PC-9 (cell line): ENCODE measurements at regions not wholly inside any gene's neighbourhood (a gene's known extent, or its start where the extent isn't known, plus 50 kb on each side); places are given as distances from the start of the nearest gene placed in this dataset.

ENCODE experiments used
- BruUV-seq: library from RNA; stranded (reverse); fragments of 400-500 nt; replicated peaks from 2 replicates; lab custom pipeline; 2021; lab: Mats Ljungman, UMichigan
- CTCF ChIA-PET: fragments of 300-600 bp; sonication (Branson Sonifier 250); formaldehyde crosslinking; loops from one replicate; lab custom pipeline; 2022; ENCODE audit warnings: antibody characterized with exemption; lab: Charles Lee
- POLR2A ChIA-PET: fragments of 300-600 bp; sonication (Branson Sonifier 250); formaldehyde crosslinking; loops from one replicate; lab custom pipeline; 2022; ENCODE audit warnings: antibody characterized with exemption; ENCODE audit not compliant: unreplicated experiment; lab: Charles Lee
- DNase-seq, 2 experiments: peaks; one replicate each; pipeline versions ENCODE4 v3.0.0 to v3.0.0-alpha.2; 2015 to 2022; ENCODE audit warnings: mixed read lengths in 1 of 2
- H2AFZ ChIP-seq: fragments of 200-600 bp; sonication (generic); 2 replicates; pipeline ENCODE4 v1.8.1; 2017; ENCODE audit warnings: antibody characterized with exemption
- H3F3A ChIP-seq: fragments of 200-600 bp; sonication (generic); 2 replicates; pipeline ENCODE4 v1.8.1; 2017; ENCODE audit warnings: antibody characterized with exemption, mild to moderate bottlenecking, low read depth; ENCODE audit not compliant: insufficient read depth
- H3K27ac ChIP-seq: fragments of 200-600 bp; sonication (generic); 2 replicates; pipeline ENCODE4 v1.6.1; 2016; ENCODE audit warnings: mixed run types
- H3K27me3 ChIP-seq: fragments of 200-600 bp; sonication (generic); 2 replicates; pipeline ENCODE4 v1.6.1; 2016; ENCODE audit warnings: low read depth, mixed run types; ENCODE audit not compliant: insufficient read depth
- H3K36me3 ChIP-seq: fragments of 200-600 bp; sonication (generic); 2 replicates; pipeline ENCODE4 v1.6.1; 2016; ENCODE audit warnings: low read depth, mixed run types
- H3K4me1 ChIP-seq: fragments of 200-600 bp; sonication (generic); replicated peaks from 2 replicates; pipeline ENCODE4 v1.6.1; 2016; ENCODE audit warnings: mixed run types; ENCODE audit not compliant: insufficient read depth
- H3K4me2 ChIP-seq: fragments of 200-600 bp; sonication (generic); 2 replicates; pipeline ENCODE4 v1.6.1; 2017; ENCODE audit warnings: mixed run types
- H3K4me3 ChIP-seq: fragments of 200-600 bp; sonication (generic); 2 replicates; pipeline ENCODE4 v1.6.1; 2016; ENCODE audit warnings: mixed run types
- H3K79me2 ChIP-seq: fragments of 200-600 bp; sonication (generic); 2 replicates; pipeline ENCODE4 v1.6.1; 2017; ENCODE audit warnings: low read depth, mixed run types
- H3K9me2 ChIP-seq: fragments of 200-600 bp; sonication (generic); 2 replicates; pipeline ENCODE4 v1.8.1; 2017; ENCODE audit warnings: mild to moderate bottlenecking; ENCODE audit not compliant: insufficient read depth
- H3K9me3 ChIP-seq: fragments of 200-600 bp; sonication (generic); 2 replicates; pipeline ENCODE4 v1.8.1; 2016; ENCODE audit warnings: low read depth; ENCODE audit not compliant: insufficient read depth
- H4K20me1 ChIP-seq: fragments of 200-600 bp; sonication (generic); 2 replicates; pipeline ENCODE4 v1.8.1; 2017; ENCODE audit not compliant: insufficient read depth
- EZH2 ChIP-seq: fragments of 200-600 bp; sonication (generic); IDR thresholded peaks from 2 replicates; pipeline ENCODE4 v1.8.0; 2017; ENCODE audit warnings: antibody characterized with exemption, low read depth
- intact Hi-C: fragments of 100-400 bp; cut with micrococcal nuclease; formaldehyde crosslinking; loops from one replicate; pipeline ENCODE4 v1.10.0; 2022; ENCODE audit not compliant: unreplicated experiment
- TF ChIP-seq, protein P1 (sequence below): fragments of 200-600 bp; sonication (generic); conservative IDR thresholded peaks from 2 replicates; pipeline ENCODE4 v1.6.1; 2017; ENCODE audit warnings: mixed run types, antibody characterized with exemption, mild to moderate bottlenecking, moderate library complexity

DNA sequence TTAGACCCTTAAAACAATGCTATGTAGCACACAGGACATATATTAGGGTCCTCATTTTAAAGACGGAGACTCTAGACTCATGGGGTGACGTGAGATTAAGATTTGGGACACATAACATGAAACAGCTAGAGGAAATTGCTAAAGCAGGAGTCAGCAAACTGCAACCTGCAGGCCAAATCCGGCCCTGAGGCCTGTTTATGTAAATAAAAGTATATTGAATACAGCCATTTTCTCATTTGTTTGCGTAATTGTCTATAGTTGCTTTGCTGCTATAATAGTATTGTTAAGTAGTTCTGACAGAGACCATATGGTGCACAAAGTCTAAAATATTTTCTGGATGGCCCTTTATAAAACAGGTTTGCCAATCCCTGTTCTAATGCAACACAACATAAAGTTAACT lies 115.5 kb downstream of the TMCO5A start:
- Histone ChIP-seq H3K36me3 (no peaks in the 10 kb centered on the region), H3K9me2 (no peaks in the 10 kb centered on the region), H3K79me2 (no peaks in the 10 kb centered on the region), H3K27me3 (no peaks in the 10 kb centered on the region), H3K9me3 (no peaks in the 10 kb centered on the region), H4K20me1 (no peaks in the 10 kb centered on the region), H3K4me1 (peaks cover 11% of the 10 kb centered on the region), H3F3A (no peaks in the 10 kb centered on the region), H3K4me2 (no peak overlapping the region), H2AFZ (no peak overlapping the region), H3K4me3 (no peak overlapping the region), H3K27ac (no peak overlapping the region)
- TF ChIP-seq, protein P1, sequence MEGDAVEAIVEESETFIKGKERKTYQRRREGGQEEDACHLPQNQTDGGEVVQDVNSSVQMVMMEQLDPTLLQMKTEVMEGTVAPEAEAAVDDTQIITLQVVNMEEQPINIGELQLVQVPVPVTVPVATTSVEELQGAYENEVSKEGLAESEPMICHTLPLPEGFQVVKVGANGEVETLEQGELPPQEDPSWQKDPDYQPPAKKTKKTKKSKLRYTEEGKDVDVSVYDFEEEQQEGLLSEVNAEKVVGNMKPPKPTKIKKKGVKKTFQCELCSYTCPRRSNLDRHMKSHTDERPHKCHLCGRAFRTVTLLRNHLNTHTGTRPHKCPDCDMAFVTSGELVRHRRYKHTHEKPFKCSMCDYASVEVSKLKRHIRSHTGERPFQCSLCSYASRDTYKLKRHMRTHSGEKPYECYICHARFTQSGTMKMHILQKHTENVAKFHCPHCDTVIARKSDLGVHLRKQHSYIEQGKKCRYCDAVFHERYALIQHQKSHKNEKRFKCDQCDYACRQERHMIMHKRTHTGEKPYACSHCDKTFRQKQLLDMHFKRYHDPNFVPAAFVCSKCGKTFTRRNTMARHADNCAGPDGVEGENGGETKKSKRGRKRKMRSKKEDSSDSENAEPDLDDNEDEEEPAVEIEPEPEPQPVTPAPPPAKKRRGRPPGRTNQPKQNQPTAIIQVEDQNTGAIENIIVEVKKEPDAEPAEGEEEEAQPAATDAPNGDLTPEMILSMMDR, result no peak
- no peak for TF ChIP-seq EZH2
- CTCF ChIA-PET, result no interaction called here
- no peak for DNase-seq
- BruUV-seq, result no TSS peak
- intact Hi-C loops, result no loop called here
- POLR2A ChIA-PET, result no interaction called here

DNA sequence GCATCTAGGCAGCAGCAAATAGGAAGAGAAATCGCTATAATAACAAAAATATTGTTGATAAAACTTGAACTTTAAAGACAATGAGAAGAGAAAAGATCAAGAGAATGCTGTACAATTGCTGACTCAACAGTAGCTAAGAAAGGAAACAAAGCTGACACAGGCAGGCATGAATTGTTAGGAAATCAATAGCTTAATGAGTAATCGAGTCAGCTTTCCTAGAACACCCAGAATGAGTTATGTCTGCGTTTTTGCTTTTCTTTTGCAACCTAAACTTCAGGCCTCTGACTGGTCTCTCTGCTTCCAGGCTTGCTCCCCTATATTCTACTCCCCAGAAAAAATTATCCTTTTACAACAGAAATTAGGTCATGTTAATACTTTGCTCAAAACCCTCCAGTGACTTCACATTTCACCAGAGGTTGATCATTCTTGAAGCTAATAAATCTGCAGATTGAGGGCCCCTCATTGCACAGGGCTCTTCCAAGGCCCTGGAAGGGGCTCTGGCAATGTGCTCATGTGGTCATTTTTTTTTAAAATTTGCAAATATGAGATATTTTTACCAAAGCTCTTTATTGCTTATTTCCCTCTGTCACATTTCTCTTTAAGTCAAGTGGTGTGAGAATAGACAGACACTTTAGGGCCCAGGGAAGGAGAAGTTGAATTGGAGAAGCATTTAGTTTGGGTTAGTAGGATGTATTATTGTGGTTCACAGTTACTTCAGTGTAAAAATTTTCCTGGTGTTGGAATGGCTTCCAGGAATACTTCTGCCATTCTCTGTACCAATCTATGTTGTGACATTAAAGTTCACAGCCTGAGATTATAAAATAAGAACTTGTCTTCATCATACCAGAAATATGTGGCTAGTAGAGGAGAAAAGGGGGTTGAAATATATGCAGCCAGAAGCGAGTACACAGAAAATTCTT lies 116.3 kb downstream of the TMCO5A start:
- Histone ChIP-seq H3K4me1 (peaks cover 11% of the 10 kb centered on the region), H3K27ac (no peak overlapping the region), H3K36me3 (no peaks in the 10 kb centered on the region), H3K9me2 (no peaks in the 10 kb centered on the region), H3K27me3 (no peaks in the 10 kb centered on the region), H3K9me3 (no peaks in the 10 kb centered on the region), H3K4me3 (no peak overlapping the region), H3K79me2 (no peaks in the 10 kb centered on the region), H2AFZ (no peak overlapping the region), H3F3A (no peaks in the 10 kb centered on the region), H4K20me1 (no peaks in the 10 kb centered on the region), H3K4me2 (no peak overlapping the region)
- intact Hi-C loops, result no loop called here
- no peak for TF ChIP-seq EZH2
- CTCF ChIA-PET, result no interaction called here
- no TSS peak for BruUV-seq
- POLR2A ChIA-PET, result no interaction called here
- no peak for DNase-seq

DNA sequence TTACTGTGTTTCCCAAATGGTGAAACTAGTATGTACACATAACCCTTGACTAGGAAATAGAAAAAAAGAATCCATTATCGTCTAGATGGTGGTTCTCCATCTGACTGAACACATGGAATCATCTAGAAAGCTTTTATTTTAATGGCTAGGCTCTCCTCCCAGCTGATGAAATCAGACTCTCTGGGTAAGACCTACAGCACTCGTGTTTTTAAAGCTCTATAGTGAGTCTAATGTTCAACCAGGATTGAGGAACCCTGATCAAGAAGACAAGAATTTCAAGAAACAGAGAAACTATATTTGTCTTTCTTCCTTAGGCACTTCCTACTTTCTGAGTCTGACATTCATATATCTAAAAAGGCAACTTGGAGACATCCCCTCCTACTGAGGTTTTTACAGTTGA lies 118.8 kb downstream of the TMCO5A start:
- H3K4me3 ChIP-seq, result no peak overlapping the region
- H3K9me2 ChIP-seq, result no peaks in the 10 kb centered on the region
- H3F3A ChIP-seq, result no peaks in the 10 kb centered on the region
- no peak for TF ChIP-seq EZH2
- TF ChIP-seq, protein P1, result no peak
- H3K9me3 ChIP-seq, result no peaks in the 10 kb centered on the region
- no peak overlapping the region for H2AFZ ChIP-seq
- CTCF ChIA-PET, result no interaction called here
- no peaks in the 10 kb centered on the region for H3K27me3 ChIP-seq
- BruUV-seq, result no TSS peak
- H3K4me1 ChIP-seq, result peaks cover 11% of the 10 kb centered on the region
- H3K4me2 ChIP-seq, result no peak overlapping the region
- H3K36me3 ChIP-seq, result no peaks in the 10 kb centered on the region
- H4K20me1 ChIP-seq, result no peaks in the 10 kb centered on the region
- DNase-seq, result no peak
- no peak overlapping the region for H3K27ac ChIP-seq
- POLR2A ChIA-PET, result no interaction called here
- intact Hi-C loops, result no loop called here
- H3K79me2 ChIP-seq, result no peaks in the 10 kb centered on the region
